HL-60 (cell line): ENCODE measurements at regions not wholly inside any gene's neighbourhood (a gene's known extent, or its start where the extent isn't known, plus 50 kb on each side); places are given as distances from the start of the nearest gene placed in this dataset.

Source experiments
- DNase-seq, 2 experiments: peaks; one replicate each; pipeline ENCODE4 v3.0.0-alpha.2; 2010 to 2020; ENCODE audit warnings: low read depth in 1 of 2, low spot score in 1 of 2
- H3K27ac ChIP-seq: fragments of 250-450 bp; sonication (Bioruptor Pico); replicated peaks from 2 replicates; pipeline ENCODE4 v1.5.1; 2020; ENCODE audit warnings: mild to moderate bottlenecking, moderate library complexity
- H3K27me3 ChIP-seq: fragments of 250-450 bp; sonication (Bioruptor Pico); 2 replicates; pipeline ENCODE4 v1.5.1; 2021; ENCODE audit warnings: mild to moderate bottlenecking, moderate library complexity; ENCODE audit not compliant: insufficient read depth, poor library complexity, severe bottlenecking
- H3K4me3 ChIP-seq: replicated peaks from 2 replicates; pipeline ENCODE4 v1.5.1; 2011; ENCODE audit warnings: mild to moderate bottlenecking, control low read depth, low read length; ENCODE audit not compliant: insufficient read depth
- CTCF ChIP-seq: IDR thresholded peaks from one replicate; pipeline ENCODE4 v1.5.1; 2011; ENCODE audit warnings: low read length, control low read depth, inconsistent platforms; ENCODE audit not compliant: insufficient read depth
- GABPA ChIP-seq: IDR thresholded peaks from 2 replicates; pipeline ENCODE4 v1.6.1; 2012; ENCODE audit warnings: low read depth
- POLR2AphosphoS5 ChIP-seq: IDR thresholded peaks from 2 replicates; pipeline ENCODE4 v1.6.1; 2012; ENCODE audit warnings: low read depth
- REST ChIP-seq: IDR thresholded peaks from 2 replicates; pipeline ENCODE4 v1.6.1; 2012; ENCODE audit warnings: low read depth; ENCODE audit not compliant: insufficient replicate concordance
- SPI1 ChIP-seq: IDR thresholded peaks from 2 replicates; pipeline ENCODE4 v1.6.1; 2012; ENCODE audit warnings: low read depth, mild to moderate bottlenecking, borderline replicate concordance

- Histone ChIP-seq H3K4me3 (no peak overlapping the region), H3K27me3 (no peaks in the 10 kb centered on the region), H3K27ac (no peak overlapping the region)
- DNase-seq: no peak
- TF ChIP-seq SPI1 (no peak), POLR2AphosphoS5 (no peak), GABPA (no peak)
Observed at GRCh38 chr10:25661632-25662031, 272.4 kb upstream of the MYO3A start.

- TF ChIP-seq GABPA (no peak), SPI1 (no peak), REST (no peak), CTCF (no peak), POLR2AphosphoS5 (no peak)
- no peaks in the 10 kb centered on the region for H3K27me3 ChIP-seq
- no peak for DNase-seq
Observed at GRCh38 chr10:25666276-25666675, 267.8 kb upstream of the MYO3A start.

GRCh38 chr10:25675204-25675603 is 258.8 kb upstream of the MYO3A start:
- TF ChIP-seq SPI1: no peak
- no peak for TF ChIP-seq POLR2AphosphoS5
- no peak for TF ChIP-seq CTCF
- no peak for TF ChIP-seq GABPA
- TF ChIP-seq REST: no peak

More at GRCh38 chr10:25666276-25666675, 267.8 kb upstream of the MYO3A start:
- Histone ChIP-seq H3K27ac (no peak overlapping the region), H3K4me3 (no peak overlapping the region)

DNA sequence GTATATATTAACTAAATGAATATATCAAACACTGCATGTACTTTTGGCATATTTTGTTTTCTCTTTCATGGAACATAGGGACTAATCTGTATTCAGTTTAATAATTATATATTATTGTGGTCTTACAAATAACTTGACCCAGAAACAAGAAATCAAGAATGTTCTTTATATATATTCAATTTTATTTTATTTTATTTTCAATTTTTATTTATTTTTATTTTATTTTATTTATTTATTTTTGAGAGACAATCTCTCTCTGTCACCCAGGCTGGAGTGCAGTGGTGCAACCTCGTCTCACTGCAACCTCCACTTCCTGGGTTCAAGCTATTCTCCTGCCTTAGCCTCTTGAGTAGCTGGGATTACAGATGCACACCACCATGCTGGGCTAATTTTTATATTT is 258.4 kb upstream of the MYO3A start:
- no peak for TF ChIP-seq POLR2AphosphoS5
- TF ChIP-seq REST: no peak
- no peak for TF ChIP-seq CTCF
- no peak for TF ChIP-seq GABPA
- TF ChIP-seq SPI1: no peak
- Histone ChIP-seq H3K4me3 (no peak overlapping the region), H3K27ac (no peak overlapping the region), H3K27me3 (no peaks in the 10 kb centered on the region)
- no peak for DNase-seq

More at GRCh38 chr10:25675204-25675603, 258.8 kb upstream of the MYO3A start:
- no peak overlapping the region for H3K27ac ChIP-seq
- DNase-seq: no peak
- no peak overlapping the region for H3K4me3 ChIP-seq
- H3K27me3 ChIP-seq: no peaks in the 10 kb centered on the region
